H1 (cell line): ENCODE measurements at regions not wholly inside any gene's neighbourhood (a gene's known extent, or its start where the extent isn't known, plus 50 kb on each side); places are given as distances from the start of the nearest gene placed in this dataset.

Experiments
- CTCF ChIA-PET: fragments of 300-600 bp; sonication (Branson Sonifier 250); formaldehyde crosslinking; loops from one replicate; lab custom pipeline; 2021; ENCODE audit not compliant: partially characterized antibody; lab: Charles Lee
- POLR2A ChIA-PET: fragments of 300-600 bp; sonication (Branson Sonifier 250); formaldehyde crosslinking; loops from one replicate; lab custom pipeline; 2021; ENCODE audit warnings: inconsistent platforms; ENCODE audit not compliant: partially characterized antibody; lab: Charles Lee
- DNase-seq, 2 experiments: peaks; one replicate each; pipeline versions ENCODE4 v3.0.0 to v3.0.0-alpha.2; 2010 to 2022; ENCODE audit warnings: low spot score in 2 of 2, low read depth in 1 of 2, mixed read lengths in 1 of 2
- FAIRE-seq: peaks from 2 replicates; lab custom pipeline; 2011; peaks lifted over from hg19 to GRCh38; lab: Jason Lieb, UNC
- H2AFZ ChIP-seq: 2 replicates; pipeline ENCODE4 v1.8.1; 2012; ENCODE audit warnings: low read length, inconsistent platforms
- H2AK5ac ChIP-seq: 2 replicates; pipeline ENCODE4 v1.6.1; 2013; ENCODE audit warnings: low read depth, low read length
- H2BK120ac ChIP-seq: replicated peaks from 2 replicates; pipeline ENCODE3; 2013; ENCODE audit warnings: low read depth, low read length, inconsistent platforms
- H2BK12ac ChIP-seq: 2 replicates; pipeline ENCODE4 v1.6.1; 2013; ENCODE audit warnings: low read depth, low read length
- H2BK15ac ChIP-seq: 2 replicates; pipeline ENCODE4 v1.6.1; 2013; ENCODE audit warnings: low read length
- H2BK20ac ChIP-seq: 2 replicates; pipeline ENCODE4 v1.6.1; 2013; ENCODE audit warnings: low read length
- H2BK5ac ChIP-seq: 2 replicates; pipeline ENCODE4 v1.6.1; 2013; ENCODE audit warnings: low read depth, low read length
- H3K14ac ChIP-seq: 2 replicates; pipeline ENCODE4 v1.6.1; 2013; ENCODE audit warnings: inconsistent platforms; ENCODE audit not compliant: insufficient read length
- H3K18ac ChIP-seq: 2 replicates; pipeline ENCODE4 v1.6.1; 2013; ENCODE audit warnings: low read length; ENCODE audit errors: extremely low read depth
- H3K23ac ChIP-seq: 2 replicates; pipeline ENCODE4 v1.6.1; 2013; ENCODE audit warnings: inconsistent platforms; ENCODE audit not compliant: insufficient read length
- H3K23me2 ChIP-seq: 2 replicates; pipeline ENCODE4 v1.6.1; 2013; ENCODE audit warnings: low read depth, low read length
- H3K27ac ChIP-seq: 2 replicates; pipeline ENCODE4 v1.6.1; 2011; ENCODE audit warnings: low read depth, low read length, inconsistent platforms
- H3K27me3 ChIP-seq, 4 experiments: replicated peaks in 1 of 4; 1 replicate in 1 of 4; 2 replicates in 3 of 4; pipeline versions ENCODE4 v1.6.1 to v1.8.1; 2011 to 2013; ENCODE audit warnings: low read length in 3 of 4, mild to moderate bottlenecking in 3 of 4, inconsistent platforms in 2 of 4, mixed read lengths in 2 of 4, moderate library complexity in 1 of 4; ENCODE audit not compliant: control insufficient read depth in 3 of 4, insufficient read depth in 3 of 4; ENCODE audit errors: extremely low read depth in 1 of 4
- H3K36me3 ChIP-seq, 4 experiments: 2 replicates each; pipeline versions ENCODE4 v1.6.1 to v1.8.1; 2011 to 2013; ENCODE audit warnings: mild to moderate bottlenecking in 4 of 4, low read length in 3 of 4, moderate library complexity in 2 of 4, control low read depth in 1 of 4, inconsistent platforms in 1 of 4; ENCODE audit not compliant: insufficient read depth in 4 of 4, control insufficient read depth in 2 of 4
- H3K4ac ChIP-seq: replicated peaks from 2 replicates; pipeline ENCODE3; 2013; ENCODE audit warnings: low read length, low read depth, mixed read lengths, inconsistent platforms; ENCODE audit not compliant: insufficient read length
- H3K4me1 ChIP-seq, 4 experiments: replicated peaks in 1 of 4; 1 replicate in 1 of 4; 2 replicates in 3 of 4; pipeline versions ENCODE4 v1.6.1 to v1.8.1; 2011 to 2013; ENCODE audit warnings: low read length in 3 of 4, inconsistent platforms in 2 of 4, mixed read lengths in 1 of 4; ENCODE audit not compliant: insufficient read depth in 4 of 4, control insufficient read depth in 3 of 4
- H3K4me2 ChIP-seq, 2 experiments: 2 replicates each; pipeline versions ENCODE4 v1.6.1 to v1.8.1; 2011 to 2013; ENCODE audit warnings: low read depth in 2 of 2, low read length in 2 of 2, control low read depth in 1 of 2, inconsistent platforms in 1 of 2, mild to moderate bottlenecking in 1 of 2; ENCODE audit not compliant: insufficient read depth in 1 of 2
- H3K4me3 ChIP-seq, 4 experiments: fragments of 200-600, 300-600 bp in 1 of 4; sonication (generic), shearing (Covaris generic), sonication (Bioruptor Twin) in 1 of 4; 2 replicates each; pipeline versions ENCODE4 v1.5.1 to v1.8.1; 2011 to 2016; ENCODE audit warnings: low read length in 4 of 4, low read depth in 3 of 4, control low read depth in 2 of 4, inconsistent platforms in 2 of 4, mild to moderate bottlenecking in 2 of 4, mixed read lengths in 1 of 4, moderate library complexity in 1 of 4; ENCODE audit not compliant: insufficient read depth in 2 of 4; ENCODE audit errors: extremely low read depth in 1 of 4
- H3K56ac ChIP-seq: replicated peaks from 2 replicates; pipeline ENCODE3; 2013; ENCODE audit warnings: low read depth, mild to moderate bottlenecking, mixed read lengths, low read length, inconsistent platforms; ENCODE audit not compliant: insufficient read length
- H3K79me1 ChIP-seq: 2 replicates; pipeline ENCODE4 v1.6.1; 2013; ENCODE audit warnings: low read depth, low read length, control low read depth
- H3K79me2 ChIP-seq, 2 experiments: 2 replicates each; pipeline versions ENCODE4 v1.6.1 to v1.8.1; 2012 to 2013; ENCODE audit warnings: low read length in 2 of 2, mild to moderate bottlenecking in 2 of 2, inconsistent platforms in 1 of 2; ENCODE audit not compliant: insufficient read depth in 2 of 2, control insufficient read depth in 1 of 2
- H3K9ac ChIP-seq, 4 experiments: replicated peaks in 1 of 4; 1 replicate in 1 of 4; 2 replicates in 3 of 4; pipeline versions ENCODE4 v1.6.1 to v1.8.1; 2011 to 2013; ENCODE audit warnings: low read depth in 3 of 4, low read length in 3 of 4, control low read depth in 2 of 4, mild to moderate bottlenecking in 2 of 4, moderate library complexity in 2 of 4, inconsistent platforms in 1 of 4; ENCODE audit errors: extremely low read depth in 1 of 4
- H3K9me3 ChIP-seq, 2 experiments: 2 replicates each; pipeline versions ENCODE4 v1.6.1 to v1.8.1; 2012 to 2013; ENCODE audit warnings: mild to moderate bottlenecking in 2 of 2, moderate library complexity in 2 of 2, control low read depth in 1 of 2, inconsistent platforms in 1 of 2, low read depth in 1 of 2, low read length in 1 of 2, mixed read lengths in 1 of 2; ENCODE audit not compliant: insufficient read depth in 2 of 2
- H4K20me1 ChIP-seq, 2 experiments: replicated peaks in 1 of 2; 2 replicates each; pipeline versions ENCODE3 to v1.8.1; 2011 to 2013; ENCODE audit warnings: inconsistent platforms in 2 of 2, low read length in 2 of 2, mild to moderate bottlenecking in 1 of 2; ENCODE audit not compliant: insufficient read depth in 2 of 2, control insufficient read depth in 1 of 2
- H4K5ac ChIP-seq: 2 replicates; pipeline ENCODE4 v1.6.1; 2013; ENCODE audit warnings: low read length, low read depth, mixed read lengths, inconsistent platforms; ENCODE audit not compliant: insufficient read length
- H4K8ac ChIP-seq: 2 replicates; pipeline ENCODE4 v1.8.0; 2013; ENCODE audit warnings: mild to moderate bottlenecking, moderate library complexity, low read length, inconsistent platforms; ENCODE audit not compliant: insufficient read depth; ENCODE audit errors: extremely low read depth
- H4K91ac ChIP-seq: replicated peaks from 2 replicates; pipeline ENCODE3; 2013; ENCODE audit warnings: low read length, mixed read lengths, inconsistent platforms; ENCODE audit not compliant: insufficient read length
- BRCA1 ChIP-seq: IDR thresholded peaks from 2 replicates; pipeline ENCODE4 v1.6.1; 2012; ENCODE audit warnings: low read depth, low read length, improper control_type of control experiment
- CTBP2 ChIP-seq: IDR thresholded peaks from 2 replicates; pipeline ENCODE4 v1.7.0; 2011; ENCODE audit warnings: borderline replicate concordance, mild to moderate bottlenecking, moderate library complexity, mixed read lengths, low read length; ENCODE audit not compliant: insufficient read depth, insufficient read length
- YY1 ChIP-seq: IDR thresholded peaks from 2 replicates; pipeline ENCODE4 v1.6.1; 2011; ENCODE audit warnings: low read depth, mild to moderate bottlenecking, low read length
- WGBS, 2 experiments: shearing (Covaris generic) in 1 of 2; methylation state at CpG; one replicate each; pipeline versions ENCODE4 v1.1.6 to v1.1.7; 2013 to 2015; ENCODE audit warnings: low lambda C conversion rate in 2 of 2, mixed read lengths in 2 of 2, inconsistent platforms in 1 of 2, low coverage in 1 of 2, missing lambda C conversion rate in 1 of 2; ENCODE audit not compliant: insufficient replicate concordance in 2 of 2, insufficient coverage in 1 of 2, insufficient read length in 1 of 2; ENCODE audit errors: extremely low coverage in 1 of 2, missing lambda C conversion rate in 1 of 2; 5-methylcytosine and 5-hydroxymethylcytosine counted together
- TF ChIP-seq, protein P1 (sequence below): IDR thresholded peaks from 2 replicates; pipeline ENCODE4 v1.6.1; 2012; ENCODE audit warnings: low read length, inconsistent platforms

DNA sequence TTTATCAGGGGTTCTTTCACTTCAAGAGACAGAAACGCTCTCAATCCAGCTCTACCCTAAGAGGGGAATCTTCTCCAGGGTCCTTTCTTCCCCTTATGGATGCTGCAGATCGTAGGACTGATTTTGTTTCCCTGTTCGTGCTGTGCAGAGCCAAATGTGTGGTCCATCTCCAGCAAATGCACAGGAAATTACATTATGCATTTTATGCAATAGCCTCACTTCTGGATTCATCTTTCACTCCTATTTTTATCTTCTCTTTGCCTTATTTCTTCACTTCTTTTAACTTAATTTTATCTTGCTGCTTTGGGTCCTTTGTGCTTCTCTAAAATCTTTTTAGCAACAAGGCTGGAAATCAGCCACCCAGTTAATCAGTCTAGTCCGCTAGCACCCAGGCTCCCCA is 184.5 kb upstream of the INHBA start:
- Histone ChIP-seq H2AFZ (no peak overlapping the region), H3K27ac (no peak overlapping the region), H2BK120ac (no peak overlapping the region), H3K23ac (no peak overlapping the region), H3K14ac (no peak overlapping the region), H3K56ac (no peak overlapping the region), H3K9me3 (no peaks in the 10 kb centered on the region), H3K79me2 (no peaks in the 10 kb centered on the region), H3K23me2 (no peaks in the 10 kb centered on the region), H3K9ac (no peak overlapping the region), H4K91ac (no peak overlapping the region), H3K27me3 (no peaks in the 10 kb centered on the region), H2BK15ac (no peak overlapping the region), H2AK5ac (no peak overlapping the region), H2BK20ac (no peak overlapping the region), H3K4ac (no peak overlapping the region), H4K5ac (no peak overlapping the region), H3K4me3 (no peak overlapping the region), H3K79me1 (no peaks in the 10 kb centered on the region), H3K18ac (no peak overlapping the region), H2BK5ac (no peak overlapping the region), H4K8ac (no peak overlapping the region), H2BK12ac (no peak overlapping the region), H3K4me1 (no peaks in the 10 kb centered on the region), H3K36me3 (no peaks in the 10 kb centered on the region), H3K4me2 (no peak overlapping the region), H4K20me1 (no peaks in the 10 kb centered on the region)
- ChIA-PET POLR2A (no interaction called here), CTCF (interaction anchor here (1.1 to 2.0 kb wide), 4 partner anchors 9 to 115 kb away, joined by 4 to 7 read pairs (median 6); no protein-coding TSS in a partner anchor)
- DNase-seq: no peak
- no peak for FAIRE-seq
- TF ChIP-seq CTBP2: no peak
- TF ChIP-seq BRCA1: no peak
- no peak for TF ChIP-seq YY1
- TF ChIP-seq, protein P1, sequence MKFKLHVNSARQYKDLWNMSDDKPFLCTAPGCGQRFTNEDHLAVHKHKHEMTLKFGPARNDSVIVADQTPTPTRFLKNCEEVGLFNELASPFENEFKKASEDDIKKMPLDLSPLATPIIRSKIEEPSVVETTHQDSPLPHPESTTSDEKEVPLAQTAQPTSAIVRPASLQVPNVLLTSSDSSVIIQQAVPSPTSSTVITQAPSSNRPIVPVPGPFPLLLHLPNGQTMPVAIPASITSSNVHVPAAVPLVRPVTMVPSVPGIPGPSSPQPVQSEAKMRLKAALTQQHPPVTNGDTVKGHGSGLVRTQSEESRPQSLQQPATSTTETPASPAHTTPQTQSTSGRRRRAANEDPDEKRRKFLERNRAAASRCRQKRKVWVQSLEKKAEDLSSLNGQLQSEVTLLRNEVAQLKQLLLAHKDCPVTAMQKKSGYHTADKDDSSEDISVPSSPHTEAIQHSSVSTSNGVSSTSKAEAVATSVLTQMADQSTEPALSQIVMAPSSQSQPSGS: no peak
- 87% methylated on average over 4 of the region's 4 CpGs; no CpG with 5 or more reads in 1 of the 2 experiments for WGBS, 2 experiments
